GM11168 (cell line): ENCODE measurements at regions not wholly inside any gene's neighbourhood (a gene's known extent, or its start where the extent isn't known, plus 50 kb on each side); places are given as distances from the start of the nearest gene placed in this dataset.

Experiments
- in situ Hi-C: fragments of 300-500 bp; cut with MboI; formaldehyde crosslinking; loops from one replicate; pipeline ENCODE4 v1.12.0; 2022; ENCODE audit warnings: low sequenced_read_pairs; ENCODE audit not compliant: unreplicated experiment

- in situ Hi-C loops, result no loop called here
These were observed 57.9 kb downstream of the GPR101 start for GRCh38 chrX:136975684-136976470.

GRCh38 chrX:136967966-136968365 lies 65.8 kb downstream of the GPR101 start:
- in situ Hi-C loops, result no loop called here

GRCh38 chrX:136963973-136964372 lies 69.8 kb downstream of the GPR101 start:
- in situ Hi-C loops, result no loop called here

- in situ Hi-C loops, result no loop called here
These were observed 72.1 kb downstream of the GPR101 start for GRCh38 chrX:136961594-136962135.

GRCh38 chrX:136954930-136955329 lies 74.4 kb upstream of the RBMX start:
- in situ Hi-C loops, result loop anchor here (10.0 kb wide), 1 partner anchor 90 kb away; no protein-coding TSS in a partner anchor

GRCh38 chrX:136953867-136954787 lies 73.6 kb upstream of the RBMX start:
- in situ Hi-C loops, result loop anchor here (10.0 kb wide), 1 partner anchor 91 kb away; no protein-coding TSS in a partner anchor

- in situ Hi-C loops, result loop anchor here (10.0 kb wide), 1 partner anchor 95 kb away; no protein-coding TSS in a partner anchor
These were observed 69.7 kb upstream of the RBMX start for GRCh38 chrX:136950211-136950610.

GRCh38 chrX:136941396-136942337 lies 61.1 kb upstream of the RBMX start:
- in situ Hi-C loops, result loop anchor here (25.0 kb wide), 1 partner anchor 329 kb away; no protein-coding TSS in a partner anchor

GRCh38 chrX:136936183-136936549 lies 55.6 kb upstream of the RBMX start:
- in situ Hi-C loops, result loop anchor here (25.0 kb wide), 1 partner anchor 324 kb away; no protein-coding TSS in a partner anchor

GRCh38 chrX:136935533-136936182 lies 55.1 kb upstream of the RBMX start:
- in situ Hi-C loops, result loop anchor here (25.0 kb wide), 1 partner anchor 323 kb away; no protein-coding TSS in a partner anchor

- in situ Hi-C loops, result loop anchor here (25.0 kb wide), 1 partner anchor 322 kb away; no protein-coding TSS in a partner anchor
These were observed 54.1 kb upstream of the RBMX start for GRCh38 chrX:136934652-136935051.

GRCh38 chrX:136933611-136934145 lies 53.2 kb upstream of the RBMX start:
- in situ Hi-C loops, result loop anchor here (25.0 kb wide), 1 partner anchor 321 kb away; no protein-coding TSS in a partner anchor

GRCh38 chrX:136931661-136932060 lies 51.1 kb upstream of the RBMX start:
- in situ Hi-C loops, result loop anchor here (25.0 kb wide), 1 partner anchor 319 kb away; no protein-coding TSS in a partner anchor
